KOPT-K1 (cell line): ENCODE measurements at regions not wholly inside any gene's neighbourhood (a gene's known extent, or its start where the extent isn't known, plus 50 kb on each side); places are given as distances from the start of the nearest gene placed in this dataset.

Experiments used
- H3K27ac ChIP-seq: fragments of 200-600 bp; sonication (generic); 2 replicates; pipeline ENCODE4 v1.5.1; 2016; ENCODE audit warnings: antibody characterized with exemption, mild to moderate bottlenecking, low read depth, low read length; ENCODE audit not compliant: poor library complexity, severe bottlenecking
- H3K36me3 ChIP-seq: fragments of 200-600 bp; sonication (generic); 2 replicates; pipeline ENCODE4 v1.5.1; 2017; ENCODE audit warnings: antibody characterized with exemption, mild to moderate bottlenecking, low read length, moderate library complexity; ENCODE audit not compliant: insufficient read depth
- H3K9me3 ChIP-seq: fragments of 200-600 bp; sonication (generic); 2 replicates; pipeline ENCODE4 v1.5.1; 2017; ENCODE audit warnings: antibody characterized with exemption, low read length, mild to moderate bottlenecking; ENCODE audit not compliant: insufficient read depth, poor library complexity, severe bottlenecking

DNA sequence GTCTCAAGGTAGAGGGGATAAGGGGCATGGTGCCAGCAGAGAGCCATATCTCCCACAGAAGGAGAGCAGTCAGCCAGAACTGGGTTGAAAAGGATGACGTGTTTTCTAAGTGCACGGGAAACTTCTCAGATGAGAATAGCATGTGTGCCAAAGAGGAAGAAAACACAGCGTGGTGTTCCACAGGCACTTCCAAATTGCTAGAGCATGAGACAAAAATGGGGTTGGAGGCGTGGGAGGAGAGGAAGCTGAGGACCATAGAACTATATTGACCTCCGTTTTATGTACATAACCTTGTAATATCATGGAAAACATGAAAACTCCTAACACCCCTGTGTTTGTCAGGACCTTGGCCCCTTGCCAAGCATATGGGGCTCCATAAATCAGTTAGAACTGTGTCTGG, 682.7 kb upstream of the RAB6C start:
- no peaks in the 10 kb centered on the region for H3K36me3 ChIP-seq
- no peak overlapping the region for H3K27ac ChIP-seq
- no peaks in the 10 kb centered on the region for H3K9me3 ChIP-seq

DNA sequence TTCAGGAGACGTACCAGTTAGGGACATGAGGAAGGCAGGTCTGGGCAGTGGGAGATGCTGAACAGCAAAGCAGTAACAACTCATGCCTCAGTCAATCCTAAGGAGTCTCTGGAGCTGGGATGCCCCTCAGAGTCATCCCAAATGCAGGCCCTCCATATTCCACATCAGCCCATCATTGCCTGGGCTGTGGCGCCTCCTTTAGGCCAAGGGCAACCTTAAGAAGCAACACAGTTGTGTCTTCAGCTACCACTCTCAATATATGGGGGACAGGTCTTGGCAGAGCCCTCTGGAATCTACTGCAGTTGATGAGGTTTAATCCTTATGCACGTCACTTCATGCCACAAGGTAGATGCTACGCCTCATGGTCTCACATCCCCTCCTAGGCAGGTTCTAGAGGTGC, 682.0 kb upstream of the RAB6C start:
- Histone ChIP-seq H3K9me3 (no peaks in the 10 kb centered on the region), H3K27ac (no peak overlapping the region), H3K36me3 (no peaks in the 10 kb centered on the region)

DNA sequence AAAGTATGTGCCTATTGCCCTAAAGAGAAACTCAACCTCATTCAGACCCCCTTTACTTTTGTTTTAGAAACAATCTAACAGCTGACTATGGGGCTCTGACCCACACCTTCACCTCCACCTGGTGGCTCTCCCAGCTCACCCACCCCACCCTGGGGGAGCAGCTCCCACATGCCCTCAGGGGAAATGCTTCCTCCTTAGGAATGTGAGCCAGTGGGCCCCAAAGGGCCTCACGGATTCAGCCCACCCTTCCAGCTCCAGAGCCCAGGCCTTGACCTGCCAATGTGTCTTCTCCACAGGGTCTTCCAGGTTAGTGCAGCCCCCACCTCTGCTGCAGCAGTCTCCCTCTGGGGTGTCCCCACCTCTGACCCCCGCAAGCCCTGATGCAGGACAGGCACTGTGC, 680.1 kb upstream of the RAB6C start:
- Histone ChIP-seq H3K27ac (no peak overlapping the region), H3K36me3 (no peaks in the 10 kb centered on the region)

DNA sequence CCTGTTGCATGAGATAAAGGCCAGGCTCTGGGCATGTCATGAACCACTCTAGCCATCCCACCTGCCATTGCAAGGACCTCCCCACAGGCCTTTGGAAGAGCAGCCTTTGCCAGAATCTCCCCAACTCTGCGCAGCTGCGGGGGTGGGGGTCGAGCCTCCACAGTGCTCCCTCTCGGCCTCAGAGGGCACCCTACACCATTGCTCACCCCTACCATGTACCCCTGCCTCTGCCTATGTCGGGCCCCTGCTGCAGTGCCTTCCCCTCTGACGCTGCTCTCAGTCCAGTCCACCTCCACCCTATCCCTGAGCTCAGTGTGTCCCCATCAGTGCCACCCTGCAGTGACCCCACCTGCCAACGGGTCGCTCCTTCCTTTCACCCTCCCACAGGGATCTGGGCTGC, 679.7 kb upstream of the RAB6C start:
- H3K27ac ChIP-seq = no peak overlapping the region
- no peaks in the 10 kb centered on the region for H3K9me3 ChIP-seq
- H3K36me3 ChIP-seq = no peaks in the 10 kb centered on the region

More for the DNA sequence above, 680.1 kb upstream of the RAB6C start:
- H3K9me3 ChIP-seq = no peaks in the 10 kb centered on the region

DNA sequence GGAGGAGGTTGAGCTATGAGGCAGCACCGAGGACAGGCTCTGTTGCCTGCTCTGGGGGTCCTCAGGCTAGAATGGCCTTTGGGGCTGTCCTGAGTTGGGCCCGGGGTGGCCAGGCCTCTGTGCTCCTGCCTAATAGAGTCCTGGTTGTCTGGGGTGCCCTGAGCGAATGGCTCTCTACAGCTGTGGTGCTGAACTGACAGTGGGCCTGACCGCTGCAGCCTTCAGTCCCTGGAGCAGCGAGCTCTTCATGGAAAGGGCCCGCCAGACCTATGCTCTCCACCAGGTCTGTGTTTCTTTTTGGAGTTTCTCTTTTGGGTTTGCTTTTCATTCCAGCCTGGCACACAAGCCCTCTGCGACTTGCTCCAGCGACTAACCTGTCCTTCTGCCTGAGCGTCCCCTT, 679.0 kb upstream of the RAB6C start:
- no peak overlapping the region for H3K27ac ChIP-seq
- H3K36me3 ChIP-seq = no peaks in the 10 kb centered on the region
- no peaks in the 10 kb centered on the region for H3K9me3 ChIP-seq

DNA sequence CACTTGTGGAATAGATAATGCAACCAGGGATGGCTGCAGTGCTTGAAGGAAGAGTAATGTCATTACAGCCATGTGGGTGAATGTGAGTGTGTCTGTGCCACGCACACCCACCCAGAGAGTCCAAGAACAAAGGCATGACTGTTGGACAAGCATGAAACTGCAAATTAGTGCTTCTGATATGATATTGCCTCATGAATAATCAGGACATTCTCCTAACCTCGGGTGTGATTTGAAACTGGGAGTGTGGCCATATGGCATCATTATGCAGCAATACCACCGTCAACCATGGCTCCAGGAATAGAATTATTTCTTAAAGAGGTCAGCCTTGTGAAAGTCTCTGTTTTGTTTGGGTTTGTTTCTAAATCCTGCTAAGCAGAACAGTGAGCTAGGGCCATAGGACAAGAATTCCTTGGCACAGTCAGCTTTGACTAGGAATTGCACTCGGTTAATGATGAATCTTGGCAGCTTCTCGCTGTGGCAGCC, 678.0 kb upstream of the RAB6C start:
- no peaks in the 10 kb centered on the region for H3K36me3 ChIP-seq
- no peak overlapping the region for H3K27ac ChIP-seq
- no peaks in the 10 kb centered on the region for H3K9me3 ChIP-seq

DNA sequence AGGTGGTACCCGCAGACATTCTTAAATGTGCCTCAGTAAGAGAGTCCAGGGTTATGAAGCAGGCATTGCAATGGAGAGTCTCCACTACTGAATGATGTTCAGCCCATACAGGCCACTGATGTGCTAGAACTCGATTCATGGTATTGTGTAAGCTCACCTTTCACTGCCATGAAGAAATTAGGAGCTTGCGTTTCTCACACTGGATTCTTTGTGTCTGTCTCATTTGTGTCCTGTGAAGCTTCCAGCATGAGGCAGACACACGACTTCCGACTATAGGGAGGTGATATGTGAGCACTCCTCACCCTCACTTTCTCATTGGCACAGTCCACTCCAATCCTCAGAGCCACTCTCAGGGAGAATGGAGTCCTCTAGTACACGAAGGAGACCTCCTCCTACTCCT, 677.4 kb upstream of the RAB6C start:
- Histone ChIP-seq H3K9me3 (no peaks in the 10 kb centered on the region), H3K27ac (no peak overlapping the region), H3K36me3 (no peaks in the 10 kb centered on the region)

DNA sequence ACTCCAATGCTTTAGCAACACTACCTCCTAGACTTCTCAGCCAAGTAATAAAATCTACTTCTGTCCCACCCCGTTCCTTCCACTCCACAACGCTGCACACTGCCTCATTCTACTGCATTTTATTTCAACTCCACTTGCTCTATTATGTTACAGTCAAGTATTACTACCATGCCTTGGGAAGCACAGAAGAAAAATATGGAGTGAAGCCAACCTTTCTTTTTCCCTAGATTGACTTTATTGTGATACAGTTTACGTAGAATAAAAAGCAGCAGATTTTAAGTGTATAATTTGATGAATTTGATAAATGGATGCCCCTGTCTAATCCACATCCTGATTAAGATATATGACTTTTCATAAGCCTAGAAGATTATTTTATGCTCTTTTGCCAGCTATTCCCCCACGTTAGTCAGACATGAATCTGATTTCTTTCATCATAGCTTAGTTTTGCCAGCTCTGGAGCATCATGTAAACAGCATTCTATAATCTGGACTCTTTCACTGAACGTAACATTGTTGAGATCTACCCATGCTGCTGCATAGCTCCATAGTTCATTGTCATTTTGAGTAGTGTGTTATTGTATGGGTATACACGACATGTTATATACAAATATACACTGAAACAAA, 676.8 kb upstream of the RAB6C start:
- Histone ChIP-seq H3K27ac (no peak overlapping the region), H3K36me3 (no peaks in the 10 kb centered on the region), H3K9me3 (no peaks in the 10 kb centered on the region)

DNA sequence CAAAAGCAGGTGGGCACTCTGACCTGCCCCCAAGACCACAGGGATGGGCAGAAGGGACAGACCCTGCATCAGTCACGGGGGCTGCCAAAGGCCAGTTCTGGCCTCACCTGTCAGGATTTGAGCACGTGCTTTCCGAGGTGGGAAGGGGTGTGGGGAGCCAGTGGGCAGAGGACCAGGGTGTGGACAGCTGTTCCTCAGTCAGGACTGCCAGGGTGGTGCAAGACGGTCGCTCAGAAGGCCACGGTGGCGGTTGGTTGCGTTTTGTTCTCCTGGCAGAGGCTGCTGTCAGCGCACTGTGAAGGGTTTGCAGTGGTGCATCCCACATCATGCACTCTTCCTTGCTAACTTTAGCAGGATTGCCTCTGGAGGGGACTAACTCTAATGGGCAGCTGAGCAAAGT, 665.3 kb upstream of the RAB6C start:
- H3K27ac ChIP-seq = no peak overlapping the region
- H3K9me3 ChIP-seq = no peaks in the 10 kb centered on the region
- no peaks in the 10 kb centered on the region for H3K36me3 ChIP-seq

DNA sequence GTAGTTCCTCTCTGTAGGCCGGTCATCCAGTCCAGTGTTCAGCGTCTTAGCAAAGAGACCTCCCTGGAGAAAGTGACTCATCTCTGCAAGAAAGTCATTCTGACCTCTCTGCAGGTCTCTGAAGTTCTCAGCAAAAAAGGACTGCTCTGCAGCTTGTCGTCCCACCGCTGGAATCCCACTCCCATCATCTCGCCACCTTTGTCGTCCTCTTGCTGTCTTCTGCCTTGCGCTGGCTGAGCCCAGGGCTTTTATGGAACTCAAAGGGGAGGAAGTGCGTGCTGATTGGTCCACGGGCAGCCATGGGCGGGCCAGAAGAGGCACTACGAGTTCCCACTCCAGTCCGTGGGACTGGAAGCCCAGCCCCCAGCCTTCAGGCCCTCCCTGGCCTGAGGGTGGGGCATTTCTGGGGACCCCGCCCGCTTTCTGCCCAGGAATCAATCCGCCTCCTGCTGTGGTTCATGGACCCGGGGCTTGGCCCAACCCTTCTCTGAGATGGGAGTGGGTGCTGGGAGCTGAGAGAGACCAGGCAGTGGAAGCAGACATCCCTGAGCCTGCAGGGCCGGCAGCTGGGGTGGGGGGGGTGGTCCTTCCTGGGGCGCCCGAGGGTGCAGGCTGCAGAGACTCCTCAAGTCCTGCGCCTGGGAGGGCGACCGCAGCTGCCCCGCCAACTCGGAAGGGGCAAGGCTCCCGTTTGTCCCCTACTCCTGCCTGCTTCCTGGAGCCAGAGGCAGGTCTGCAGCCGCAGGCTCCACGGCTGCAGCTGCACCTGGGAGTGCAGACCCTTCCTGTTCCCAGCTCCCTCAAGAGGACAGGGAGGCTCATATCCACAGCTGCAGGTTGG, 660.7 kb upstream of the RAB6C start:
- Histone ChIP-seq H3K27ac (no peak overlapping the region), H3K36me3 (no peaks in the 10 kb centered on the region), H3K9me3 (no peaks in the 10 kb centered on the region)

DNA sequence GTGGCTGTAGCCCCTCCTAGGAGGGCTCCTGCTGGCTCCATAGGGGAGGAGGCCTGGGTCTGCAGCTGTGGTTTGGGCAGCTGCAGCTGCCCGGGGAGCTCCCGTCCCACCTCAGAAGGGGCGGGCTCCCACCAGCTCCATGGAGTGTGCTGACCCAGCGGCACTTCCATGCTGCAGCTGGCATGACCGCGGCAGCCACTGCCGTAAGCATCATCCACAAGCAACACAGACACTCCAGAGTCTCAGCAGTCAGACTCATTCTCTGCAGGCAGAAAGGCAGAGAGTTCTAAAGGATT, 660.1 kb upstream of the RAB6C start:
- H3K36me3 ChIP-seq = no peaks in the 10 kb centered on the region
- H3K27ac ChIP-seq = no peak overlapping the region
- no peaks in the 10 kb centered on the region for H3K9me3 ChIP-seq

DNA sequence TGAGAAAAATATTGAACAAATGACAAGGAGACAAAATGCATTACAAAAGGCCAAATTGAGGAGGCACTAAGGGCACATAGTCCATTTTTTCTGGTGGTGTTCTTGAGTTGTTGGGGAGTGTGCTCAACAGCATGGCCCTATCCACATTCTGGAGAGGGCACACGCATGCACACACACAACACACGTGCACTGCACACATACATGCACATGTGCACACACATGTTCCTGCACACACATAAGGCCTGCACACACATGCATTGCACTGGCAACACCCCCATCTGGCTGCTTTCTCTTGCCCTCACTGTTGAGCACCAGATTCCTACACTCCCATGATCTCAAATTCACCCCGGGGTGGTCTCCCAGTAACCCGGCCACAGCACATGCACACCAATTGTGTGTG, 659.2 kb upstream of the RAB6C start:
- H3K9me3 ChIP-seq = no peaks in the 10 kb centered on the region
- H3K36me3 ChIP-seq = no peaks in the 10 kb centered on the region
- H3K27ac ChIP-seq = no peak overlapping the region

DNA sequence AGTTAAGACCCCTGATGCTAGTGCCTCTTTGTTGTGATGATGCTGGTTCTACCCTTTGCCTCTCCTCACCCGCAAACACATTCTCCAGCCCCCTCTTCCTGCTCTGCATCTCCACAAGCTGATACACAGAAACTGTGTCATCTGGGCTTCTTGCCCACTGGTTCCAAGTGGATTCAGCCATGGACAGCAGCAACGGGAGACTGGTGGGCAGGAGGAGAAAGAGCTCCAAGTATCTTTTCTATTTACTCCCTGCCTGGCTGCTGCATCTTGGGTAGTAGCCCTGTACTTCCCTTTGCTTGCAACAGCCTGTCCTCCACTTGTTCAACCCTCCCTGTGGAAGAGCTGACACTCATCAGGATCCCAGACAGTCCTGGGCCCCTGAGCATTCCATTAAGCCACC, 655.1 kb upstream of the RAB6C start:
- Histone ChIP-seq H3K36me3 (no peaks in the 10 kb centered on the region), H3K9me3 (no peaks in the 10 kb centered on the region), H3K27ac (no peak overlapping the region)

DNA sequence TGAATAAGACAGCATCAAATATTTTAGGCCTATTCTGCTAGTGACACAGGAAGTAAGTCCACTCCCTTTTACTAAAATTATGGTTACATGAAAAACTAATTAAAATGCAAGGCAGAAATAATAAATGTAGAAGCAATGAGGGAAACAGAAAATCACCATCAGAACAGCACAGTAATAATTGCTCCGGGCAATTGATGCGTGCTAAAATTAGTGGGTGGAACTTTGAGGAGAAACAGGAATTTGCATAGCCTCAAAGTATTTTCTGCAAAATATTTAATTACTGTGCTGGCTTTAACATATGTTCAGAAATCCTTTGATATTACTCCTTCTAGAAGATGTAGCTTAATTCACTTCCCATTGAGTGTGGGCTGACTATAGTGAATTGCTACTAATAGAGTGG, 654.3 kb upstream of the RAB6C start:
- Histone ChIP-seq H3K27ac (no peak overlapping the region), H3K36me3 (no peaks in the 10 kb centered on the region), H3K9me3 (no peaks in the 10 kb centered on the region)

DNA sequence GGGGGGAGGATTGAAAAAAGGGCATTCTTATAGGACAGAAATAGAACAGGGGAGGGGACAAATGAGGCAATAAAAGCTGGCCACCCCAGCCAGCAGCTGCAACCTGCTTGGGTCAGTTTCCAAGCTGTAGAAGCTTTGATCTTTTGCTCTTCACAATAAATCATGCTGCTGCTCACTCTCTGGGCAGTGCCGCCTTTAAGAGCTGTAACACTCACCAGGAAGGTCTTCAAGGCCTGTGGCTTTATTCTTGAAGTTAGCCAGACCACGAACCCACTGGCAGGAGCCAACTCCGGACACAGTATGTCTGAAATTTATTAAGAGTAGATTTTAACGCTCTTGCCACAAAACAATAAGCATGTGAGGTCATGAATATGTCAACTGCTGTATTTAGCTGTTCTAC, 649.9 kb upstream of the RAB6C start:
- Histone ChIP-seq H3K36me3 (no peaks in the 10 kb centered on the region), H3K9me3 (no peaks in the 10 kb centered on the region), H3K27ac (no peak overlapping the region)

DNA sequence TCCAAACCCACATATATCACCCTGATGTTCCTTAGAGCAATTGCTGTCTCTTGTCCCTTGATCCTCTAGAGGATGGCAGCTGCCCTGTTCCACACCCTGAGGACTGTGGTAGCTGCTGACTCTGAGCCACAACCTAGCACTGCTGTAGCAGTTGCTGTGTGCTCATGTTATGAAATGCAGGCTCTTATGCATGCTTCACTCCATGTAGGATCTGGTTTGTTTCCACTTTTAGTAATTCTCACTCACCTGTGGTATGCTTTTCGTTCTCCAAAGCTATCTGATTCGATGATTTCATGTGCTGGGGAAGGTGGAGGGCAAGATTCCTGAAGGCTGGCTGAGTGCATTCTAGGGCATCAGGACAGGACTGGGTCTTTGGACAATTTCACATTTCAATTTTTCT, 649.0 kb upstream of the RAB6C start:
- no peaks in the 10 kb centered on the region for H3K9me3 ChIP-seq
- no peaks in the 10 kb centered on the region for H3K36me3 ChIP-seq
- H3K27ac ChIP-seq = no peak overlapping the region
